NCI-H748 (cell line): ENCODE measurements at regions not wholly inside any gene's neighbourhood (a gene's known extent, or its start where the extent isn't known, plus 50 kb on each side); places are given as distances from the start of the nearest gene placed in this dataset.
A peak's percentile ranks its signal among the peaks of the same experiment; 100 is the strongest.
"Not testable (repeated sequence)": the region's sequence is repeated elsewhere in the genome, so short reads cannot be mapped to it uniquely, and the experiment has no call there.

Source experiments
- DNase-seq: peaks from one replicate; lab custom pipeline; 2025; ENCODE audit not compliant: unreplicated experiment; lab: John Stamatoyannopoulos, UW

DNA sequence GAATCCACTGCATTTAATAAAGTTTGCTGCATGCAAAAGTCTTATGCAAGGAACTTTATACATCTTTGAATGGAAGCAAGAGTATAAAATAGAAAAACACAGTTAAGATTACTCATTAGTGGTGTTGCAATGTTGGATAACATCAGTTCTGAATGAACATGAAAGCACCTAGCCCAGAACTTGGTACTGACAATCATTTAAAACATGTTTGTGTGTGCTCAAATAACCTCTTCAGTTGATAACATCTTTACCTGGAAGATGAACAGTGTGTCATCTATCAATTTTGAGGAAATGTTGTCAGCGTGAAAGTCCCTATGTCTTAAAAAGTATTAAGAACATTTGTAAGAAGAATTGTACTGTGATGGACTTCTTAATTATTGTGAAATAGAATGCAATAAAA is 370.4 kb upstream of the GRAMD2B start:
- no peak for DNase-seq

DNA sequence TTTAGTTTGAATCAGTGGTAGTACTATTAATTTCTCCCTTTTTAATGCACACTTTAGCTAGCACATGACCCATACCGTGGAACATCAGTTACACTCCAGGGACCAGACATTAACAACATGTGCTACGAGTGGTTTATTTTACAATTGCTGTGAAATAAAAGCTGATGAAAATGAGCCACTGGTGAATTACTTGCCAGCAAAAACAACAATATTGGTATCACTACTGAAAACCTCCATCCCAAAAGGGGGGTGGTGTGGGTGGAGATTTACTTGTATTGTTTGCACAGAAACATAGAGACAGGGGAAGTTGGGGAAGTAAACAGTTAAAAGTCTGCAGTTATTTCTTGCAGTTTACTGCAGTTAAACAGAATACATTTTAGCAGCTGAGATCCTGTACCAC is 369.6 kb upstream of the GRAMD2B start:
- peak; percentile 45 for DNase-seq

DNA sequence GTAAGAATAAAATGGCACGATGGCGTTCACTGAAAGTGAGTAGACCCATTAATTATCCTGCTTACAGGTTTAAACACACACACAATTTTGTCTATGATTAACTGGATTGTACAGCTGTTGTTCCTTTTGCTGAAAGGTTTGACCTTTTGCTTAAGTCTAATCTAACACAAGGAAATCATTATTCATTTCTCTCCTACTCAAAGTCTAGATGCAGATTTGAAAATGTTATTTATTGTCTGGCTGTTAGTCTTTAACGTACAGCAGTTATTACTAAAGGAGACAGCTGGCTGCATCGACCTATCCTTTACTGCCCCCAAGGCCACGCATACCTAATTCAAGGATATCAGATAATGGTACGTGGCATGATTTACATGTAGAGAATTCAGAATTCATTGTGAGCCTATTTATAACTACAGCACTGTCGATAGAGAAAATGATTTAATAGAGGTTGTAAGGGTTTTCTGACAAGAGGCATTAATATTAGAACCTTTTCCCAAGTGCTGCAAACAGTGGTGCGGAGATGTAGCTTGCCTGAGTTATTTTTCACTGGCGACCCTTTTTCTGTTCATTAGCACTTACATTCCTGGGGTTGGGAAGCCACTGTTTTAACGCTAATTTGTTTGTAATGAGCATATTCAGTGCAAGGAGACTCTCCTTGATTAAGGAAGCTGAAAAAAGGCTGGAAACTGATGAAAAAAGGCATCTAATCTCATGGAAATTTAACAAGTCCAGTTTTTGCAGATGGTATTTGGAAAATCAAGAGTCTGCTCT is 368.4 kb upstream of the GRAMD2B start:
- peak; percentile 94 for DNase-seq

GRCh38 chr5:126055348-126055729 is 367.9 kb upstream of the GRAMD2B start:
- peak; percentile 92 for DNase-seq

DNA sequence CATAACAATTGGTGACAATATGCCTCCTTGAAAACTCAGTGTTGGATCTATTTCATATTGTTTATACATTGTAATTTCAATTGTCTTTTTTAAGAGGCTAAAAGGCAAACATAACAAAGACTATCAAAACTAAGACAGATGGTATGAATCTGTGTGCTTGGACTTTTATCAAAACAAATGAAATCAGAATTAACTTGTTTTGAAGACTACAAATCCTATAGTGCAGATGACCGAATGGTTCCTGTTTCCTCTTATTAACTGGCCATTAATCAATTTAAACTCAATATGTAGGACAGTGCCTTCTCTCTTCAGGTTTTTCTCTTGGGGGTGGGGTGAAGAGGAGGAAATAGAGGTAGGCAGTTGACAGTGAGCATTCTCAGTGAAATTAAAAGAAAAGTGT is 366.9 kb upstream of the GRAMD2B start:
- DNase-seq: no peak

- DNase-seq: peak; percentile 86
Observed at GRCh38 chr5:126056851-126057622, 366.2 kb upstream of the GRAMD2B start.

DNA sequence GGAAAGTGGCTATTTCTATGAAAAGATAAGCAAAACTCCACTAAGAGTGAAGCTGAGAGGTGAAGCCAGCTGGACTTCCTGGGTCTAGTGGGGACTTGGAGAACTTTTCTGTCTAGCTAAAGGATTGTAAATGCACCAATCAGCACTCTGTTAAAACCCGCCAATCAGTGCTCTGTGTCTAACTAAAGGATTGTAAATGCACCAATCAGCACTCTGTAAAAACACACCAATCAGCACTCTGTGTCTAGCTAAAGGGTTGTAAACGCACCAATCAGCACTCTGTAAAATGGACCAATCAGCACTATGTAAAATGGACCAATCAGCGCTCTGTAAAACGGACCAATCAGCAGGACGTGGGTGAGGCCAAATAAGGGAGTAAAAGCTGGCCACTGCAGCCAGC is 364.8 kb upstream of the GRAMD2B start:
- DNase-seq: not testable (repeated sequence)

DNA sequence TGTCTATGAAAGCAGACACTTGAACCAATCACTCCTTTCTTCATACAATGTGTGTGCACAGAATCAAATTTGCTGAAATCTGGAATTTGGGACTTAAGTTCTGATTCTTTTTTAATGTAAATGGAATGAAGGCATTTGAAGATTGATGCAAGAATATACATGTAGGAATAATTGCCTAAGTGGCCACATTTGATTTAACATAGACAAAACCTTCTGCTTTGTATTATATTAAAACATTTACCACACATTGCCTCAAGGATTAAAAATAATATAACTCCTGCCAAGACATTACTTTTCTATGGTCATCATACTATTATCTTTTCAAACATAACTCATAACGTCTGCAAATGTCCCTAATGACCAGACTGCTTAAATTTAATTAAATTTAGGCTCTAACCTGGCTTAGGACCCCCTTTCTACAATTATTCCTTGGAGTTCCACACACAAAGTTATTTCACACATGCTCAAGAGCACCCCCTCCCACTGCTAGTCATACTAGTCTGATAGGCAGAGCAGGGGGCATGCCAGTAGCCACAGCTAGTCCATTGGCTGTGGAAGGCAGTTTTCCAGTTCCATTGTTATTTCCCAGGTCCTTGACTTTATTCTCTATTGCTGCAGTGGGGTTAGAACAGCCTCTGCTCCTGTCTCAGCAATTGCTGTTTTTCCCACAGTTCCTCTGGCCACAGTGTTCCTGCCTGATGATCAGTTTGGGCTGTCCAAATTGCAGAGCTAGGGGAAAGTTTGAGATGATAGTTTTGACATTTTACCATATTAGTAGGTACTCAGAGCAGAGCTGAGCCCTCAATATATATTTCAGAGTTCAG is 360.6 kb upstream of the GRAMD2B start:
- no peak for DNase-seq

DNA sequence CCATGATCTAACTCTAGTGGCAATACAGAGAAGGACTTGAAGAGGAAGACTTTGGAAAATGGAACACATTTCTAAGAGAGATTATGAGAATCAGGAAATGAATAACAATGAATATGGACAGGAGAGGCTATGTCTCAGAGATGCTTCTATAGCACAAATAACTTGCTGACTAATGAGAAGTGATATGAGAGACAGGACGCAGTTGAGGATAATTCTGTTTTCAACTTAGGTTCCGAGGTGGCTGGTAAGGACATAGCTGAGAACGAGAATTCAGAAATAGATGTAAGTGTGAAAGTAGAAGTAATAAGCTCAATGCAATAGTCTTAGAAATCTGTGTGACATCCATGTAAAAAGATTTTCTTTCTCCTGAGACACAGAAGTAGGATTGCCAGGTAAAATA is 358.1 kb upstream of the GRAMD2B start:
- DNase-seq: no peak

GRCh38 chr5:126066836-126067235 is 356.4 kb upstream of the GRAMD2B start:
- no peak for DNase-seq

DNA sequence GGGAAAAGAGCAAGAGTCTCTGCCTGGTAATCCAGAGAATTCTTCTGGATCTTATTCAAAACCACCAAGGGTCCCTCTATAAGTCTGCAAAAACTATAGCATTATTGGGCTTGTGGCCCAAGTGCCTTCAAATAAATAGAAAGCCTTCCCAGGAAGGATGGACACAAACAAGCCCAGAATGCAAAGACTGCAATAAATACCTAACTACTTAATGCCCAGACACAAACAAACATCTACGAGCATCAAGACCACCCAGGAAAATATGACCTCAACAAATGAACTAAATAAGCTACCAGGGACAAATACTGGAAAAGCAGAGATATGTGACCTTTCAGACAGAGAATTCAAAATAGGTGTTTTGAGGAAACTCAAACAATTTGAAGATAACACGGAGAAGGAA is 355.8 kb upstream of the GRAMD2B start:
- no peak for DNase-seq

DNA sequence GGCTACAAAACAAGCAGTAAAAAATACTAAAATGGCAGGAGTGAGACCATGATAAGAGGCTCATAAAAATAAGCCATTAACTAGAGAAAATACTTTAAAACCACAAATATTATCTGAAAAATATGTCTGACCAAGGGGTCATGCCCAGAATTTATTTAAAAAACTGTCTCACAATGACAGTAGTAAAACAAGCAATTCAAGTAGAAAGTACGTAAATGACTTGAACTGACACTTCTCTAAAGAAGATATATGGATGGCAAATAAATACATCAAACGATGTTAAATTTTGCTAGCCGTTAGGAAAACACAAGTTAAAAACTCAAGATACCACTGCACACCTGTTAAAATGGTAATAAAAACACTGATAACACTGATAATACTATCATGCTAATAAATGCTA is 353.9 kb upstream of the GRAMD2B start:
- DNase-seq: no peak

GRCh38 chr5:126070481-126070880 is 352.7 kb upstream of the GRAMD2B start:
- no peak for DNase-seq

DNA sequence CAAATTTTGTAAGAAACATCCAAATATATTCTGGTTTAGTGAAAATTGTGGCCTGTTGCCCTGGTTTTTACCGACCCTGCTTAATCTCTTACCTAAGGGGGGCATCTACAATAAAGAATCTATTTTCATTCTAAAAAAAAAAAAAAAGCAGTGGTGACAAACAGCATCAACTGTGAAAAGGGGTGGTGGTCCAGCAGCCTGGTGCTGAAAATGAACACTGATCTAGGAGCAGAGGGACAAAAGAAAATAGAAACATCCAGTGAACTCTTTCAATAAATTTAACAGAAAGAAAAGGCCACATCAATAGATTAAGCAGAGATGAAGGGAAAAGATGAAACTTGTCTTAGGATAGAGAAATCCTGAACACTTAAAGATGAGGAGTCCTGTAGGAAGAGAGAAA is 348.7 kb upstream of the GRAMD2B start:
- DNase-seq: no peak

DNA sequence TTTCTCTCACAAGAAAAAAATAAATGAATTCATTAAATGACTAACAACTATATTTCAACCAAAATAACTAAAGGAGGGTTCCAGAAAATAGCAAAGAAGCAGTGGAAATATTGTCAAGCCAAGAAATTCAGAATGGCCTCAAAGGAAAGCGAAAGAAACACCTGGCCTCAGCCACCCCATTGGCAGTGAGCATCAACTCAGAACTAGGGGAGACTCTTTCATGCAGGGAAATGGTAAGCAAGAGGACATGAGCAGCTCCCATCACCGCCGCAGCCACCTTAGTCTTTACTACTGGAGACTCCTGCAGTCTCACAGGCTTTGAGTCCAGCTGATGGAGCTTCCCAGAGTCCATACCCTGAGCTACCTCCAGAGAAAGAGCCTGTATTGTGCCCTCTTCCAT is 343.9 kb upstream of the GRAMD2B start:
- DNase-seq: no peak

DNA sequence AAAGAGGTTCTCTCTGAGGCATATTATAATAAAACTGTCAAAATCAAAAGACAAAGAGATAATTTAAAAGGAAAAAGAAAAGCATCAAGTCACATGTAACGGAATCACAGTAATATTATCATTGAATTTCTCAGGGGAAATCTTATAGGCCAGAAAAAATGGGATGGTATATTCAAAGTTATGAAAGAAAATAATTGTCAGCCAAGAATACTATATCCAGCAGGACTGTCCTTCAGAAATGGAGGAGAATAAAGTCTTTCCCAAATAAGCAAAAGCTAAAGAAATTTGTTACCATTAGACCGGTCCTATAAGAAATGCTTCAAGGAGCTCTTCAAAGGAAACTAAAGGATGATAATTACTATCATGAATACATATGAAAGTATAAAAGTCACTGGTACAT is 342.0 kb upstream of the GRAMD2B start:
- DNase-seq: no peak

GRCh38 chr5:126093041-126093440 is 330.2 kb upstream of the GRAMD2B start:
- DNase-seq: no peak

DNA sequence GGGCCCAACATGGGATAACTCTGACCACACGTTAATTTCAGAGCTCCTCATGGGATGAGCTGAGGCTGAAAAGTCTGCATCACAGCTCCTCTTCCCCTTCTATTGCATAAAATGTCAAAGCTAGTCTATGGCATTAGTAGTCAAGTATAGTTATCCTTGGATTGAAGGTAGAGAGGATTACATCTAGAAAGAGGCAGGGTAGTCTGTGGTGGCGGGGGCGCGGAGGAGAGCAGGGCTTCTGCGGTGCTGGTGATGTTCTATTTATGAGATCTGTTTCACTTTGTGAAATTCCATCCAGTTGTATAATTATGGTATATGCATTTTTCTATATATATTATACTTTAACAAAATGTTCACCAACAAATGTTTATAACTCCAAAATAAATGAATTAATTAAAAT is 329.5 kb upstream of the GRAMD2B start:
- no peak for DNase-seq

- DNase-seq: no peak
Observed at GRCh38 chr5:126094991-126095390, 328.2 kb upstream of the GRAMD2B start.

GRCh38 chr5:126096442-126097006 is 326.7 kb upstream of the GRAMD2B start:
- no peak for DNase-seq

- no peak for DNase-seq
Observed at GRCh38 chr5:126097876-126098275, 325.3 kb upstream of the GRAMD2B start.
